GM12892 (cell line): ENCODE measurements at regions not wholly inside any gene's neighbourhood (a gene's known extent, or its start where the extent isn't known, plus 50 kb on each side); places are given as distances from the start of the nearest gene placed in this dataset.

Experiments used
- POLR2A ChIP-seq: IDR thresholded peaks from 2 replicates; pipeline ENCODE4 v1.6.1; 2011; ENCODE audit warnings: low read depth, low read length, control low read depth
- POLR2AphosphoS5 ChIP-seq: IDR thresholded peaks from 2 replicates; pipeline ENCODE4 v1.6.1; 2011; ENCODE audit warnings: low read depth, low read length, control low read depth

- no peak for TF ChIP-seq POLR2AphosphoS5
- no peak for TF ChIP-seq POLR2A
These were observed 298.7 kb upstream of the KLF3 start for GRCh38 chr4:38365261-38365660.
